GM12878 (cell line): ENCODE measurements at regions not wholly inside any gene's neighbourhood (a gene's known extent, or its start where the extent isn't known, plus 50 kb on each side); places are given as distances from the start of the nearest gene placed in this dataset.

ENCODE experiments used
- ATAC-seq: fragments of 200-7000 bp; cut with Tn5 transposase; 3 replicates; pipeline ENCODE4 v1.9.1; 2020; ENCODE audit warnings: mild to moderate bottlenecking, moderate library complexity
- BruUV-seq: library from RNA; stranded (reverse); fragments of 400-500 nt; replicated peaks from 2 replicates; lab custom pipeline; 2021; lab: Mats Ljungman, UMichigan
- CTCF ChIA-PET: fragments of 300-600 bp; sonication (Branson Sonifier 250); formaldehyde crosslinking; extraction: SDS; loops from one replicate; lab custom pipeline; 2021; ENCODE audit warnings: inconsistent platforms; lab: Yijun Ruan, JAX
- POLR2A ChIA-PET: fragments of 350-600 bp; formaldehyde crosslinking; extraction: SDS; loops from one replicate; lab custom pipeline; 2021; ENCODE audit warnings: inconsistent platforms; lab: Charles Lee
- RAD21 ChIA-PET: fragments of 300-600 bp; sonication (Branson Sonifier 250); formaldehyde crosslinking; loops from one replicate; lab custom pipeline; 2023; ENCODE audit warnings: antibody characterized with exemption; ENCODE audit not compliant: unreplicated experiment; lab: Charles Lee
- SMC1A ChIA-PET: fragments of 300-600 bp; sonication (Branson Sonifier 250); formaldehyde crosslinking; loops from one replicate; lab custom pipeline; 2023; ENCODE audit not compliant: unreplicated experiment, uncharacterized antibody; lab: Charles Lee
- DNase-seq: peaks from one replicate; pipeline ENCODE4 v3.0.0-alpha.2; 2011; ENCODE audit warnings: low read depth, low spot score
- FAIRE-seq: peaks from 3 replicates; lab custom pipeline; 2011; peaks lifted over from hg19 to GRCh38; lab: Jason Lieb, UNC
- H2AFZ ChIP-seq: 2 replicates; pipeline ENCODE4 v1.6.0; 2011; ENCODE audit warnings: low read depth, low read length, control low read depth; ENCODE audit not compliant: control insufficient read depth
- H3K27ac ChIP-seq: 2 replicates; pipeline ENCODE4 v1.5.1; 2011; ENCODE audit warnings: control low read depth; ENCODE audit not compliant: control insufficient read depth, insufficient read depth
- H3K27me3 ChIP-seq, 2 experiments: replicated peaks in 1 of 2; 2 replicates each; pipeline versions ENCODE4 v1.6.0 to v1.6.1; 2011; ENCODE audit warnings: low read length in 1 of 2; ENCODE audit not compliant: control insufficient read depth in 2 of 2, insufficient read depth in 2 of 2
- H3K36me3 ChIP-seq, 2 experiments: 2 replicates each; pipeline ENCODE4 v1.5.1; 2011; ENCODE audit warnings: low read length in 1 of 2; ENCODE audit not compliant: control insufficient read depth in 2 of 2, insufficient read depth in 2 of 2
- H3K4me1 ChIP-seq: 2 replicates; pipeline ENCODE4 v1.6.1; 2011; ENCODE audit warnings: mild to moderate bottlenecking, low read length, moderate library complexity, mixed read lengths; ENCODE audit not compliant: control insufficient read depth, insufficient read depth
- H3K4me2 ChIP-seq: 2 replicates; pipeline ENCODE4 v1.6.0; 2011; ENCODE audit warnings: control low read depth; ENCODE audit not compliant: control insufficient read depth, insufficient read depth
- H3K4me3 ChIP-seq: fragments of 200-600 bp; sonication (generic); 2 replicates; pipeline ENCODE4 v1.5.1; 2016
- H3K79me2 ChIP-seq: 2 replicates; pipeline ENCODE4 v1.6.0; 2011; ENCODE audit warnings: low read length; ENCODE audit not compliant: control insufficient read depth, insufficient read depth
- H3K9ac ChIP-seq: 2 replicates; pipeline ENCODE4 v1.8.0; 2011; ENCODE audit warnings: low read length, control low read depth, mixed read lengths; ENCODE audit not compliant: control insufficient read depth, insufficient read depth
- H3K9me3 ChIP-seq: replicated peaks from 3 replicates; pipeline ENCODE4 v1.5.1; 2011; ENCODE audit warnings: mild to moderate bottlenecking, low read length; ENCODE audit not compliant: control insufficient read depth, insufficient read depth
- H4K20me1 ChIP-seq: 2 replicates; pipeline ENCODE4 v1.6.0; 2011; ENCODE audit not compliant: control insufficient read depth, insufficient read depth
- CHD1 ChIP-seq: IDR thresholded peaks from 2 replicates; pipeline ENCODE4 v1.6.1; 2012; ENCODE audit warnings: low read depth, low read length, improper control_type of control experiment
- CHD2 ChIP-seq: IDR thresholded peaks from 2 replicates; pipeline ENCODE4 v1.6.1; 2011; ENCODE audit warnings: low read depth, low read length, improper control_type of control experiment, borderline replicate concordance
- DPF2 ChIP-seq: fragments of 450-650 bp; IDR thresholded peaks from 2 replicates; pipeline ENCODE4 v1.6.1; 2017; ENCODE audit warnings: mild to moderate bottlenecking
- ESRRA ChIP-seq: IDR thresholded peaks from 2 replicates; pipeline ENCODE4 v1.6.1; 2012; ENCODE audit warnings: mild to moderate bottlenecking, low read length, improper control_type of control experiment
- ETV6 ChIP-seq, 2 experiments: fragments of 450-650 bp in 1 of 2; IDR thresholded peaks in 1 of 2; conservative IDR thresholded peaks in 1 of 2; 2 replicates each; pipeline ENCODE4 v1.6.1; 2014; ENCODE audit warnings: antibody characterized with exemption in 1 of 2, borderline replicate concordance in 1 of 2, low read depth in 1 of 2, mild to moderate bottlenecking in 1 of 2, moderate library complexity in 1 of 2
- EZH2 ChIP-seq: IDR thresholded peaks from 2 replicates; pipeline ENCODE4 v1.6.1; 2012; ENCODE audit warnings: low read depth, mild to moderate bottlenecking, control low read depth, inconsistent platforms, low read length, borderline replicate concordance; ENCODE audit not compliant: control insufficient read depth
- FOXK2 ChIP-seq: fragments of 450-650 bp; IDR thresholded peaks from 2 replicates; pipeline ENCODE4 v1.6.1; 2017; ENCODE audit warnings: mild to moderate bottlenecking, moderate library complexity
- HCFC1 ChIP-seq: fragments of 150-350 bp; IDR thresholded peaks from 2 replicates; pipeline ENCODE4 v1.6.1; 2014; ENCODE audit warnings: low read length
- JUND ChIP-seq: IDR thresholded peaks from 2 replicates; pipeline ENCODE4 v1.6.1; 2012; ENCODE audit warnings: low read depth, mild to moderate bottlenecking, low read length, improper control_type of control experiment, moderate library complexity
- MTA2 ChIP-seq: fragments of 450-650 bp; IDR thresholded peaks from 2 replicates; pipeline ENCODE4 v1.6.1; 2016; ENCODE audit warnings: low read depth, mild to moderate bottlenecking, moderate library complexity
- MYB ChIP-seq: fragments of 150-350 bp; IDR thresholded peaks from 2 replicates; pipeline ENCODE4 v1.6.1; 2014; ENCODE audit warnings: mild to moderate bottlenecking, low read depth, low read length, borderline replicate concordance
- NBN ChIP-seq: fragments of 450-650 bp; IDR thresholded peaks from 2 replicates; pipeline ENCODE4 v1.6.1; 2016
- NKRF ChIP-seq: fragments of 450-650 bp; conservative IDR thresholded peaks from 2 replicates; pipeline ENCODE4 v1.6.1; 2017; ENCODE audit warnings: mild to moderate bottlenecking, moderate library complexity
- NR2C2 ChIP-seq: IDR thresholded peaks from 2 replicates; pipeline ENCODE4 v1.6.1; 2011; ENCODE audit warnings: borderline replicate concordance, low read depth; ENCODE audit not compliant: control insufficient read depth, insufficient read length
- RELB ChIP-seq: fragments of 450-650 bp; IDR thresholded peaks from 2 replicates; pipeline ENCODE4 v1.6.1; 2017; ENCODE audit warnings: low read depth, mild to moderate bottlenecking, moderate library complexity
- SMAD5 ChIP-seq: IDR thresholded peaks from 2 replicates; pipeline ENCODE4 v1.6.1; 2016; ENCODE audit warnings: antibody characterized with exemption, low read depth
- ZZZ3 ChIP-seq: IDR thresholded peaks from 2 replicates; pipeline ENCODE4 v1.6.1; 2011; ENCODE audit warnings: low read depth; ENCODE audit not compliant: control insufficient read depth, insufficient read length
- WGBS: methylation state at CpG from one replicate; pipeline ENCODE4 v1.1.6; 2016; ENCODE audit warnings: low lambda C conversion rate; ENCODE audit not compliant: insufficient replicate concordance, insufficient coverage; ENCODE audit errors: missing lambda C conversion rate; 5-methylcytosine and 5-hydroxymethylcytosine counted together
- in situ Hi-C: fragments of 300-500 bp; cut with MboI; formaldehyde crosslinking; loops from 9 replicates; pipeline ENCODE4 v1.14.3; 2018; ENCODE audit warnings: mixed read lengths
- intact Hi-C: fragments of 100-400 bp; cut with micrococcal nuclease; formaldehyde crosslinking; loops from one replicate; pipeline ENCODE4 v1.14.2; 2022; ENCODE audit not compliant: unreplicated experiment

GRCh38 chr7:142546452-142546851 lies 202.8 kb upstream of the PRSS1 start:
- ChIA-PET RAD21 (interaction anchor here (1.2 kb wide), 2 partner anchors 12 to 38 kb away, joined by 4 to 5 read pairs; no protein-coding TSS in a partner anchor), POLR2A (interaction anchor here (0.5 kb wide), 1 partner anchor 293 kb away, joined by 3 read pairs; no protein-coding TSS in a partner anchor), CTCF (interaction anchor here (0.9 to 2.4 kb wide), 9 partner anchors 8 to 63 kb away, joined by 3 to 15 read pairs (median 5); no protein-coding TSS in a partner anchor), SMC1A (interaction anchor here (0.9 kb wide), 1 partner anchor 12 kb away, joined by 4 read pairs; no protein-coding TSS in a partner anchor)
- Histone ChIP-seq H3K27ac (no peak overlapping the region), H3K4me1 (no peaks in the 10 kb centered on the region), H3K4me3 (no peak overlapping the region), H3K9ac (no peak overlapping the region), H3K36me3 (no peaks in the 10 kb centered on the region), H3K27me3 (no peaks in the 10 kb centered on the region; a peak in 1 of 4 replicates), H3K79me2 (no peaks in the 10 kb centered on the region), H3K4me2 (no peak overlapping the region), H4K20me1 (no peaks in the 10 kb centered on the region), H3K9me3 (no peaks in the 10 kb centered on the region), H2AFZ (no peak overlapping the region)
- DNase-seq = no peak
- no peak for FAIRE-seq
- no peak for ATAC-seq
- intact Hi-C loops = no loop called here
- in situ Hi-C loops = no loop called here
- 39% methylated on average over 4 of the region's 4 CpGs for WGBS
- no TSS peak for BruUV-seq
- no peak for TF ChIP-seq RELB
- no peak for TF ChIP-seq JUND
- no peak for TF ChIP-seq MYB
- no peak for TF ChIP-seq NR2C2
- TF ChIP-seq NBN = no peak
- TF ChIP-seq ETV6 (conservative IDR thresholded peaks at IDR 0.05 in 1 of 2, IDR thresholded peaks at IDR 0.05 in 1 of 2; ENCODE audit: borderline replicate concordance in 1 of 2, low read depth in 1 of 2) = no peak
- no peak for TF ChIP-seq SMAD5
- TF ChIP-seq CHD2 = no peak
- no peak for TF ChIP-seq ZZZ3
- no peak for TF ChIP-seq DPF2
- no peak for TF ChIP-seq ESRRA
- no peak for TF ChIP-seq FOXK2
- TF ChIP-seq HCFC1 = no peak
- no peak for TF ChIP-seq CHD1
- no peak for TF ChIP-seq MTA2
- TF ChIP-seq NKRF = no peak
- TF ChIP-seq EZH2 = no peak
